ENCODE measurements at regions not wholly inside any gene's neighbourhood (a gene's known extent, or its start where the extent isn't known, plus 50 kb on each side); places are given as distances from the start of the nearest gene placed in this dataset.
A peak's percentile ranks its signal among the peaks of the same experiment; 100 is the strongest.
"Not testable (repeated sequence)": the region's sequence is repeated elsewhere in the genome, so short reads cannot be mapped to it uniquely, and the experiment has no call there.

DNA sequence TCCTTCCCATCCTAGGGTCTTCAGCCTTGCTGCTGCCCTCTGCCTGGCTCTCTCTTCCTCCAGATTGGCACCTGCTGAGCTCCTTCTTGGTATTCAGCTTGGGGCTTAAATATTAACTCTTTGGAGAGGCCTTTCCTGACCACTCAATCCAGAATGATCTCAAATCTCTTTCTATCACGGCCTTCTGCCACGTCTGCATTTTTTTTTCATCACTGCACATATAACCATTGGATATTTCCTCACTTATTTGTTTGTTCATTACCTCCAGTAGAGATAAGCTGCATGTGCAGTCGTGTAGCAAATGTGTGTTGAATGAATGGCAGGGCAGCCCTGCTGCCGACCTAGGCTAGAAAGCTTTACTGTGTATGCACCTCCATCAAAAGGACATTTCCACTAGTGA, 51.6 kb upstream of the MPP7 start:
- no peak for DNase-seq

DNA sequence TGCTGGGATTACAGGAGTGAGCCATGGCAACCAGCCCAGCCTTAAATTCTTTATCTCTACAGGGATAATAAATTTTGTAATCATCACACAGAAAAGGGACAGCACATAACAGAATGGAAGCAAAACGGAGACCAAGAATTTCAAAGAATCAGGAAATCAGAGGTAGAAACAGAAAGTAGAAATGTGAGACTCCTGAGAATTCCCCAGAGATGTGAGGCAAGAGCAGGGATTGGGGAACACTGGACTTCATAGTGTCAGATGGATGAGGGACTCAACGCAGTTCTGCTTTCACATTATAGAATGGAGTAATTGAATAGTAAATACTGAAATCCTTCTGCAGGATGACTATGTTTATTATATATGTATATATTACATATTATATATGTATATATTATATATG, 52.5 kb upstream of the MPP7 start:
- DNase-seq = no peak

DNA sequence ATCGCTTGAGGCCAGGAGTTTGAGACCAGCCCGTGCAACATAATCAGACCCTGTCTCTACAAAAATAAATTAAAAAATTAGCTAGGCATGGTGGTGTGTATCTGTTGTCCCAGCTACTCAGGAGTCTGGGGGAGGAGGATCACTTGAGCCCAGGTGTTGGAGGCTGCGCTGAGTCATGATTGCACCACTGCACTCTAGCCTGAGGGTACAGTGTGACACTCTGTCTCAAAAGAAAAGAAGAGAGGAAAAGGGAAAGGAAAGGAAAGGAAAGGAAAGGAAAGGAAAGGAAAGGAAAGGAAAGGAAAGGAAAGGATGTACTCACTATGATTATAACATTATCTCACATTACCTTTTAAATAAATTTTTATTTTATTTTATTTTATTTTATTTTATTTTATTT, 56.5 kb upstream of the MPP7 start:
- no peak for DNase-seq

DNA sequence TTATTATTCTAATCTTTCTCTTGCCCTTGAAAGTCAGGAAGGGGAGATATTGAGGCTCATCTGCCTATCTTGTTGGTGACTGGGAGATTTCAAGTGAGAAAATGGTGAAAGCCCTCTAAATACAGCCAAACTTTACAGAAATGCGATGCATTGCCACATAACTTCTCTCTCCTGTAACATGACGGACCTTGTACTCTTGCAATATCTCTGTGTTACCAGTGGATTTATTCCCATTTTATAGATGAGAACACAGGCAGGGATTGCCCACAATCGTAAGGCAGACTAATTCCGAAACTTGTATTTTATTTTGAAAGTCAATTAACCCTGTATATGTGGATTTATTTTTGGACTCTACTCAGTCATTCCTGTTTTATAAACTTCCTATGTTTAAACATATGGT, 57.3 kb upstream of the MPP7 start:
- DNase-seq = no peak

DNA sequence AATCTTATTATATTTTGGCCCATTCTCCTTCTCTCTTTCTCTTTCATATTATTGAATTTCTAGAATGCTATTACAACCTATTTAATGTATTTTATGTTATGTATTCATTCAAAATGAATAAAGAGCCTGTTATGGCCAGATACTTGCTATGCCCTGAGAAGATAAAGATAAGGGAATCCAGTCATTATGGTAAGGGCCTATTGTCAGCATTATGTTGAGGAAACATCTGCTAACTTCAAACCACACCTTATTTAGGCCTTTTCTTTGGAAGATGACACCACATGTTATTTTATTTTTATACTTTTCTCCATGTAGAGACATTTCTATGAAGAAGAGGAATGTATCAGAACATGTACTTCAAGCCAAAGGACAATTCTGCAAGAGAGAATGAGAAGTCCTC, 60.5 kb upstream of the MPP7 start:
- no peak for DNase-seq

DNA sequence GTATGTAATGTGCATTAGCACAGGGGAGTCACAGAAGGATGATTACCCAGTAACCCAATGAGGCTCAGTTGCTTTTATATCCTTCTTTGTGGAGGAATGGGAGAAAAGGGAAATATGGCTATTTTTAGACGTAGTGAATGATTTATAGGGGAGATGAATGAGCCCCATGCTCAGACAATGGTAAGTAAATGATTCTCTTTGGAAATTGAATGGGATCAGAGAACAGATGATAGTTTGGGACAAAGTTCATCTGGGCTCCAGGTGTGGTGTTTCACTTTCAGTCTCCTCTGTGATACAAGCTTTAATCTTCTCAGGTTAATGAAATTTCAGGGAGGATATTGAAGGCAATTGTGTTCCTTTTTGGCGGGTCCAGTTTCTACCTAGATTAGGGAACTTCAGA, 63.0 kb upstream of the MPP7 start:
- DNase-seq = no peak

DNA sequence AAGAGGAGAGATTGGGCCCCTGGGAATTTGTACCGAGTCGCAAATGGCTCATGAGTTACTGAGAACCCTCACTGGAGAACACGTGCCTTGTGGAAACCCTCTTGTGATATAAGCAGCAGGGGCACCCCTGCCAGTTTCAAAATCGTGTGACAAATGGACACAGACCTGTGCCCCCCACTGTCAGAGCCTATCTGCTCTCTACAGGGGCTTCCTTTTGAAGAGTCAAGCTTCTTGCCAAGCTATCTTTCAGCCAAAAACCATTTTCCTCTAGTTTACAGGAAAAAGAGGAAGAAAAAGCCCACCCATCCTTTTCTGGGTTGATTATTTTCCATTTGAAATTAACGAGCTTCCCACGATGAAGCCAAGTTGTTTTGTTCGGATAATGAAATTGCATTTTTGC, 64.1 kb upstream of the MPP7 start:
- DNase-seq = no peak

DNA sequence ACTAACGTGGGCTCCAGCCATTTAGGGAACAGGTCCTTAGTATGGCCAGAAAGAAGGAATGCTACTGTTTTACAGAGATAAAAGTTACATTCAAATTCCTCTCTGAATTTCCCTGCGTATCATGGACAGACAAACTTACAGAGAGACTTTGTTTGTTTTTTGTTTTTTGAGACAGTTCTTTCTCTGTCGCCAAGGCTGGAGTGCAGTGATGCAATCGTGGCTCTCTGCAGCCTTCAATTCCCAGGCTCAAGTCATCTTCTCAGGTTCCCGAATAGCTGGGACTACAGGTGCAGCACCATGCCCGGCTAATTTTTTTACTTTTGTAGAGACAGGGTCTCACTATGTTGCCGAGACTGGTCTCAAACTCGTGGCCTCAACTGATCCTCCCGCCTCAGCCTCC, 64.5 kb upstream of the MPP7 start:
- no peak for DNase-seq

DNA sequence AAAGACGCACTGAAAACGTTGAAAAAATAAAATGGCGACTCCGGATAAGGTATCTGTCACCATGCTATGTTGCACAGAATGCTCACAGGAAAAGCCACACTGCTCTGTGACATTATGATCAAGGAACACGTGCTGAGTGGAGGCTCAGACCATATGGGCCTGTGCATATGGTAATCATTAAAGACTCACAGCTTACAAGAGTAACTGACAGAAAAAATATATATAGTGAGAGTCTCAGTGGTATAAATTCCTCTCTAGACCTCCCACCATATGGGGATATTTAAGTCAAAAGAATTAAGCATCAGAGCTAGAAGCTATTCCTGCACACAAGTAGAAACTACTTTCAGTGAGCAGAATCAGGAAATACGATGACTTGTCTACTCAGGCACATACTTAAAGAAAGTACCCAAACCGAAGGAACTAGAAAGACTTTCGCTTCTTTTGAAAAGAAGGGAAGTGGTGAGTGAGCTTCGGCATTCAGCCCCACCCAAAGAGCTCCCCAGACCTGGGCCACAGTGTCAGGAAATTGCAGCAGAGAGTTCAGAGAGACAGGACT, 65.1 kb upstream of the MPP7 start:
- DNase-seq = no peak

DNA sequence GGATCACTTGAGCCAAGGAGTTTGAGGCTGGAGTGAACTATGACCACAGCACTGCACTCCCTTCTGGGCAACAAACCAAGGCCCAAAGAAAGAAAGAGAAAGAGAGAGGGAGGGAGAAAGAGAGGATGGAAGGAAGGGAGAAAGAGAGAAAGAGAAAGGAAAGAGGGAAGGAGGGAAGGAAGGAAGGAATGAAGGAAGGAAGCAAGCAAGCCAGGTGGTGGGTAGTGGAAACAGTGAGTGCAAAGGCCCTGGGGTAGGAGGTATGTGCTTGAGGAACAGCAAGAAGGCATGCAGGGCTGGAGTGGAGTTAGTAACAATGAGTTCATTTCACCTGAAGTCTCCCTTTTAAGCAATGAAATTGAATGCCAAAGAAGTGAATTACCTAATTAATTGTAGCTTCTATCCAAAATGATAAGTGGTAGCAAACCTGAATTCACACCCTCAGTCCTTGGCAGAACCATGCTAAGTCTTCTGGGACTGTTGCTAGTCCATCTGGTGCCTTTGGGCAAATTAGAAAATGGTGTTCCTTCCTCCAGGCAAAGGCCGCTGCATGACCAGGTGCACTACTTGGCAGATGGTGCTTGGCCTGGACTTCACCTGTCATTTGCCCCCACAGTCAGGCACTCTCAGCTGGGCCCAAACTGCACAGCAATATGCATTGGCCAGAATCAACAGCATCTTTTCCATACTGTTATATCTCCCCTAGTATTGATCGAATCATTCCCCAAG, 67.4 kb upstream of the MPP7 start:
- no peak for DNase-seq

DNA sequence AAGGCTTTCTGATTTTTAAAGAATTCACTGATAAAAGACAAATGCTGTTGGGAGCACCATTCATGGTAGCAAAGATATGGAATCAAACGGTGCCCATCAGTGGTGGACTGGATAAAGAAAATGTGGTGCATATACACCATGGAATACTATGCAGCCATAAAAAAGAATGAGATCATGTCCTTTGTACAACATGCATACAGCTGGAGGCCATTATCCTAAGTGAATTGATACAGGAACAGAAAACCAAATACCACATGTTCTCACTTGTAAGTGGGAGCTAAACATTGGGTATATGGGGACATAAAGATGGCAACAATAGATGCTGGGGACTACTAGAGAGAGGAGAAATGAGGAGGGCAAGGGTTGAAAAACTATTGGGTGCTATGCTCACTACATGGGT, 68.8 kb upstream of the MPP7 start:
- not testable (repeated sequence) for DNase-seq

DNA sequence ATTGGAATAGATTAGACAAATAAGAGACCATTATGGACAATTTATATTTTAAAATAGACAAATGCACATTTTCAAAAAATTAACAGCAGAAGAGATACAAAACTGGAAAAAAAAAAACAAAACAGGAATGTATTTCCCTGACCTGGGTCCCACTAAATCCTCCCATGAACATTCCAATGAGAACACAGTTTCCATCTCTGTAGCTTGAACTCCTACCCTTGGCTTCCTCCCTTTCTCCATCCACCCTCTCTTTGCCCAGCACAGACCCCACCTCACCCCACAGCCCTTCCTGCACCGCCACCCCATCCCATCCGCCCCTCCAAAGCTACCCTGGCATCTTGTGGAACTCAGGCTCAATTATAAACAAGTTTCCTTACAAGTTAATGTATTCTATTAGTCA, 71.2 kb upstream of the MPP7 start:
- no peak for DNase-seq

DNA sequence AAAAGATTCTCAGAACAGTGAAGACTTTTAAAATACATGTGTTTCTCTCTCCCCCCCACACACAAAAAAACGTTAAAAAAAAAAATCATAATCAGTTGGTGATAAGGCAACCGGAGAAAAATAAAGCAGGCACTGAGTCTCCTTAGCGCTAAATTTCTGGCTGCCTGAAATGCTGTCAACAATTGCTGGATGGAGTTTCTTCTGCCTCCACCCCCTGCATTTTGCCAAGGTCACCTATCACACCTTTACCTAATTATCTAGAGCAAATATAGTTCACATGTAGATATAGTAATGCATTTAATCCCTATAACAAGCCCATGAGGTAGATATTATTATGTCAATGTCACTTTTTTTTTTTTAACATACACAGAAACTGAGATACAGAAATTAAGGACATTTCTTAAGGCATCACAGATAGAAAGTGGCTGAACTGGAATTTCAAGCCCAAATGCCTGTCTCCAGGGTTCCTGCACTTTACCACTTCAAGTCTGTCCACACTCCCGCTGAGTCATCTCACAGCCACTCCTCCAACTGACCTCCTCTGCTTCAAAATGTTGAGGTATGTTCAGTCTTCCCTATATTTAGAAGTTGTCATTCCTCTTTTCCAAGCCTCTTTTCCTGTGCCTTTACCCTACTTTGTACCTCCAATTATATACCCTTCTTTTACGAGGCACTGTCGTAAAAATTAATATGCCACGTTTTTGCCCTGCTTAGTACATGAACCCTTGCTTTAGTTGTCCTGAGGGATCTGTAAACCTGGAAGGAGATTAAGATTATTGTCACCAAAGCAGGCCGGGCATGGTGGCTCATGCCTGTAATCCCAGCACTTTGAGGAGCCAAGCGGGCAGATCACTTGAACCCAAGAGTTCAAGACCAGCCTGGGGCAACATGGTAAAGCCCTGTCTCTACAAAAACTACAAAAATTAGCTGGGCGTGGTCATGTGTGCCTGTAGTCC, 72.8 kb upstream of the MPP7 start:
- peak in 1 of 2 experiments; percentile 25 for DNase-seq

DNA sequence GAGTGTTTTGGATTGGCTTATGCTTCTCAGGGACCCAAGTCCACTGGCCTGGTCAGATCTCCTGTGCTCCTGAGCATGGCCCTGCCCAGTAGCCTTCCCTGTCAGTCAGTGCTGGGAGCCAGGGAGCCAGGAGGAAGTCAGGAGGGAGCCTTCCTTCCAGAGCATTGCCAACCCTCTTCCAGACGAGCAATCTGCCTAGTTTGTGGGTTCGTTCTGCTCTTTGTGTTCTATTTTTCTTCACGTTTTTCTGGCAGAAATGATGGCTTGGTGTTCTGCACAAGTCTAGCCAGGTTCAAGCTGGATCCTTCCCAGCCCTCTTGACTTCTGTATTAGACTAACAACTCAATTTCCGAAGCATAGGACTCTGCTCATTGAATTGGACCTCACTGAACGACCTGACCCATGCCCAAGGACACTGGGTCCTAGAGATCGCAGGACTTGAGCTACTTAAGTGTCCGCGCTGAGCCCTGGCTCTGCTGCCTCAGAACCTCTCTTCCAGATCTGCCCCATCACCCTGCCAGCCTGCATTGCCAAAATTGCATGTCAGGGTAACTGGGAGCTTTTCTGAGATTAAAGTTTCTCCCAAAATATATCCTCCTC, 76.2 kb upstream of the MPP7 start:
- no peak for DNase-seq

DNA sequence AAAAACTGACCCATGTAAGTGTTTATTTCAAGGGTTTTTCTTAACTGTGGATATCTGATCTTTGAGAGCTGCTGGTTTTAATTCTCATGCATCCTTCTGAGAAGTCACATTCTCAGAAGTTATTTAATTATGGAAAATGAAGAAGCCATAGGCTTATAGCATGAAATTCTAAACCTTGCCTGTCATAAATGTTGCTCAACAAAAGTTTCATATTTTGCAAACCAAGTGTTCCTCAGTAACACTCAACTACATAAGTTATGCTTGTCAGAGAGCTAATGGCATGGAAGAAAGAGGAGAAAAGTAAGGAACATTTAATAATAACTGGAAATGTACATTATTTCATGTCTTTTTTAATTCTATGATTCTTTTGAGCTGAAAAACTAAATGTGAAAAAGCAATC, 78.6 kb upstream of the MPP7 start:
- DNase-seq = no peak

DNA sequence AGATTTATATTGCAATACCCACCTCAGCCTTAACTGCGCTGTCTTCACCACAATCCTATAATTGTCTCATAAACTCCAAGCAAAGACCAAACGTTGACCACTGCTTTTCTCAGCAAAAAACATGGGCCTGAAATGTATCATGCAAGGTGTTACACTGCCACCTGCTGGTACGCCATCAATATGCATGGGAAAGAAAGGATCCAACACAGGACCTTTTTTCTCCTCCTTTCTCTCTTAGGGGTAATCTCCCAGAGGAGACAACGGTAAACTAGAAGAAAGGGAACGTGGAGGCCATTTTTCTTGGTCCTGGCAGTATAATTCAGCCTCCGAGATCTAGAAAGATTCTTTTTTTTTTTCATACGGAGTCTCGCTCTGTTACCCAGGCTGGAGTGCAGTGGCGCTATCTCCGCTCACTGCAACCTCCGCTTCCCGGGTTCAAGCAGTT, 79.1 kb upstream of the MPP7 start:
- DNase-seq = peak; percentile 80 to 96

DNA sequence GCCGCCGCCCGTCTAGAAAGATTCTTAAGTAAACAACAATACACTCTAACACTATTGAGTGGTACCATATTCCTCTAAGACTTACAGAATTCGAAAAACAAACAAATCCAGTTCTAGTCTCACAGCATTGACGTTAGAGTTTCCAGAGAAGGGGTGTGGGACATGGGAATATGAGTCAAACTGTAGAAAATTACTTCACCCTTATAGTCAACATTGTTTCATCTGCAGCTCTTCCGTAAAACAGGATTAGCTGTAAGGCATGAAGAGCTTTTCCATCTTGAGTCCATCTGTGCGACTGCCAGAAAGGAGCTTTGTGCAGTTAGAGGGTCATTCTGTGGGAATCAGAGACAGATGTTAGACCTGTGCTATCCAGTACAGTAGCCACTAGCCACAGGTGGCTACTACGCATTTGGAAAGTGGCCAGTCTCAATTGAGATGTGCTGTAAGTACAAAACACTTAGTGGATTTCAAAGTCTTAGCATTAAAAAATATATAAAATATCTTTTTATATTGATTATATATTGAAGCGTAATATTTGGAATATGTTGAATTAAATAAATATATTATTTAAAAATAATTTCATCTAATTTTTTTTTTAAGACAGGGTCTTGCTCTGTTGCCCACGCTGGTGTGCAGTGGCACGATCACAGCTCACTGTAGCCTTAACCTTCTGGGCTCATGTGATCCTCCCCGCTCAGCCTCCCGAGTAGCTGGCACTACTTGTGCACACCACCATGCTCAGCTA, 79.8 kb upstream of the MPP7 start:
- no peak for DNase-seq

DNA sequence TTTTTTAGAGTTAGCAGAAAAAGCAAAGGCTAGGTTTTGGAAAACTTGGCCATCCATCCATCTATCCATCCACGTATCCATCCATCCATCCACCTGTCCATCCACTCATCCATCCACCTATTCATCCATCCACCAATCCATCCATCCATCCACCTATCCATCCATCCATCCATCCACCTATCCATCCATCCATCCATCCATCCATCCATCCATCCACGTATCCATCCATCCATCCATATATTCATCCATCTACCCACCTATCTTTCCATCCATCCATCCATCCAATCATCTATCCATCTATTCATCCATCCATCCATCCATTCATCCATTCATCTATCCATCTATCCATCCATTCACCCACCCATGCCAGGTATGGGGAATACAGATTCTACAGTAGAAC, 81.7 kb upstream of the MPP7 start:
- no peak for DNase-seq

DNA sequence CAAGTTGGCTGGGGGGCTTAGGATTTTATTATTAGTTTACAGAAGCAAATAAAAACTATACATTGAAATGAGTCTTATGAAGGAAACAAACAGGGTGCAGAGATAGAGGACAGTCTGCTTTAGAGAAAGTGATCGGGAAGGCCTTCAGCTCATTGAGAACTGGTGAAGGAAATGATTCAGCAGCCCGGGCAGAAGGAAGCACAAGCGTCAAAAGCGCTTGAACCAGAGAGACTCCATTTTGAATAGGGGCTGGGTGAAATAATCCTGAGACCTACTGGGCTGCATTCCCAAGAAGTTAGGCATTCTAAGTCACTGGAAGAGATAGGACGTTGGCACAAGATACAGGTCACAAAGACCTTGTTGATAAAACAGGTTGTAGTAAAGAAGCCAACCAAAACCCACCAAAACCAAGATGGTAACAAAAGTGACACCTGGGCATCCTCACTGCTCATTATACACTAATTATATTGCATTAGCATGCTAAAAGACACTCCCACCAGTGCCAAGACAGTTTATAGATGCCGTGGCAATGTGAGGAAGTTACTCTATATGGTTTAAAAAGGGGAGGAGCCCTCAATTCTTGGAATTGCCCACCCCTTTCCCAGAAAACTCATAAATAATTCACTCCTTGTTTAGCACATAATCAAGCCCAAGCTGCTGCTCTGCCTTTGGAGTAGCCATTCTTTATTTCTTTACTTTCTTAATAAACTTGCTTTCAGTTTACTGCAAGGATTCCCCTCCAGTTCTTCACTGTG, 83.1 kb upstream of the MPP7 start:
- DNase-seq = no peak

DNA sequence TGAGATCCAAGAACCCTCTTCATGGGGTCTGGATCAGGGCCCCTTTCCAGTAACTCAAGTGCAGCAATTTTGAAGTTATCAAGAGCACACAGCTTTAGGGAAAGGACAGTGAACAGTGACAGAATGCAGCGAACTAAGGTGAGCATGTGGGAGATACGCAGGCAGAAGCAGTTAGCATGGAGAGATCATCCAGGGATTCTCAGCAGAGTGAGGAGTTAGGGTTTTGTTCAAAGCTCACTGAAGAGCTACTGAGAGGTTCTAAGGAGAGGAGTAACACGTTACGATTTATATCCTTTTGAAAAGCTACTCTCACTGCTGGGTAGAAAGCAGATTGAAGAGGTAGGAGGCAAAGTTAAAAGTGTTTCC, 83.6 kb upstream of the MPP7 start:
- DNase-seq = no peak

DNA sequence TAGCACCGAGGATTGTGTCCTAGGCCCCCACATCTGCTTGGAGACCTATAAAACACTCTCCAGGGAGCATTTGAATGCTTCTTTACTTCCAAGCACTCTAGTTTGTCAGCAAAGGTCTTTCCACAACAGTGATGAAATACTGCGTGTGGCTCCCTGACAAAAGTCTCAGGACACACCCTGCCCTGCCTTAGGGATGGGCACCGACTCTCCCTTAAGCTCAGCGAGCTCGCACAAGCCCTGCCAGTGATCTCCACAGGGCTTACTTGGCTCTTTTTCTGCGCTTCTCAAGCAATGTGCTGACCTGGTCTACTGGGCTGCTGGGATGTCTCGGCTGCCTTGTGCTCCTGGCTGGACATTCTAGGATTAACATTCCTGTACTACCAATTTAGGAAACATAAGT, 84.3 kb upstream of the MPP7 start:
- DNase-seq = no peak

DNA sequence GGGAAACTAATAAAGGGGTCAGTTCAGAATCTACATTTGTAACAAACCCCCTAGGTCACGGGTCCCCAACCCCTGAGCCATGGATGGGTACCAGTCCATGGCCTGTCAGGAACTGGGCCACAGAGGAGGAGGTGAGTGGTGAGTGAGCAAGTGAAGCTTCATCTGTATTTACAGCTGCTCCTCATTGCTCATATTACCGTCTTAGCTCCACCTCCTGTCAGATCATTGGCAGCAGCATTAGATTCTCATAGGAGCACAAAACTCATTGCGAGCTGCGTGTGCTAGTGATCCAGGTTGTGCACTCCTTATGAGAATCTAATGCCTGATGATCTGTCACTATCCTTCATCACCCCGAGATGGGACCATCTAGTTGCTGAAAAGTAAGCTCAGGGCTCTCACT, 88.4 kb upstream of the MPP7 start:
- no peak for DNase-seq

Data from SW 1271 (cell line).